Coronary artery (tissue), 2 donors: ENCODE measurements at regions not wholly inside any gene's neighbourhood (a gene's known extent, or its start where the extent isn't known, plus 50 kb on each side); places are given as distances from the start of the nearest gene placed in this dataset.

Experiments
- DNase-seq: peaks from one replicate; pipeline ENCODE4 v3.0.0-alpha.2; 2017; ENCODE audit warnings: low spot score
- H3K27ac ChIP-seq, 2 donors: fragments of 200-600 bp; sonication (generic); one replicate each; pipeline ENCODE4 v1.5.1; 2016 to 2019
- H3K4me3 ChIP-seq: fragments of 200-600 bp; sonication (generic); 2 replicates; pipeline ENCODE4 v1.5.1; 2016; ENCODE audit warnings: mild to moderate bottlenecking, moderate library complexity
- CTCF ChIP-seq: fragments of 200-600 bp; sonication (generic); IDR thresholded peaks from one replicate; pipeline ENCODE4 v1.5.1; 2019; ENCODE audit warnings: antibody characterized with exemption

- no peak overlapping the region for H3K27ac ChIP-seq
- H3K4me3 ChIP-seq, result no peak overlapping the region
- no peak for DNase-seq
- TF ChIP-seq CTCF, result no peak
These were observed 202.6 kb upstream of the BCOR start for GRCh38 chrX:40300286-40300890.

GRCh38 chrX:40299641-40300046, 201.9 kb upstream of the BCOR start:
- no peak overlapping the region for H3K4me3 ChIP-seq
- H3K27ac ChIP-seq, result no peak overlapping the region
- no peak for DNase-seq
- TF ChIP-seq CTCF, result no peak

GRCh38 chrX:40298572-40299479, 201.1 kb upstream of the BCOR start:
- TF ChIP-seq CTCF, result no peak
- Histone ChIP-seq H3K27ac (no peak overlapping the region), H3K4me3 (no peak overlapping the region)
- DNase-seq, result no peak

GRCh38 chrX:40298069-40298468, 200.3 kb upstream of the BCOR start:
- DNase-seq, result no peak
- Histone ChIP-seq H3K4me3 (no peak overlapping the region), H3K27ac (no peak overlapping the region)

GRCh38 chrX:40291553-40291952, 193.8 kb upstream of the BCOR start:
- TF ChIP-seq CTCF, result no peak
- Histone ChIP-seq H3K4me3 (no peak overlapping the region), H3K27ac (no peak overlapping the region)
- DNase-seq, result no peak

More at GRCh38 chrX:40298069-40298468, 200.3 kb upstream of the BCOR start:
- no peak for TF ChIP-seq CTCF

GRCh38 chrX:40290517-40290916, 192.8 kb upstream of the BCOR start:
- TF ChIP-seq CTCF, result no peak

GRCh38 chrX:40285876-40286275, 188.1 kb upstream of the BCOR start:
- DNase-seq, result no peak
- H3K27ac ChIP-seq, result no peak overlapping the region
- TF ChIP-seq CTCF, result no peak

More at GRCh38 chrX:40290517-40290916, 192.8 kb upstream of the BCOR start:
- no peak overlapping the region for H3K4me3 ChIP-seq
- no peak overlapping the region for H3K27ac ChIP-seq
- DNase-seq, result no peak

More at GRCh38 chrX:40285876-40286275, 188.1 kb upstream of the BCOR start:
- H3K4me3 ChIP-seq, result no peak overlapping the region
